Colonic mucosa (tissue), 4 donors: ENCODE measurements at regions not wholly inside any gene's neighbourhood (a gene's known extent, or its start where the extent isn't known, plus 50 kb on each side); places are given as distances from the start of the nearest gene placed in this dataset.
"Not testable (repeated sequence)": the region's sequence is repeated elsewhere in the genome, so short reads cannot be mapped to it uniquely, and the experiment has no call there.

ENCODE experiments used
- DNase-seq: peaks from one replicate; pipeline ENCODE4 v3.0.0-alpha.2; 2020
- H3K27ac ChIP-seq: fragments of 200-600 bp; one replicate; pipeline ENCODE4 v1.8.0; 2021
- H3K27me3 ChIP-seq: fragments of 200-600 bp; one replicate; pipeline ENCODE4 v1.8.0; 2021
- H3K36me3 ChIP-seq: fragments of 200-600 bp; one replicate; pipeline ENCODE4 v1.8.0; 2021
- H3K4me1 ChIP-seq: fragments of 200-600 bp; one replicate; pipeline ENCODE4 v1.8.0; 2021; ENCODE audit warnings: mild to moderate bottlenecking
- H3K4me3 ChIP-seq: fragments of 200-600 bp; one replicate; pipeline ENCODE4 v1.8.0; 2021
- H3K9ac ChIP-seq, 2 donors: one replicate each; pipeline ENCODE4 v1.7.0; 2013; ENCODE audit warnings: control low read depth in 2 of 2, low read depth in 2 of 2, low read length in 2 of 2
- H3K9me3 ChIP-seq: fragments of 200-600 bp; one replicate; pipeline ENCODE4 v1.8.0; 2021
- intact Hi-C: fragments of 100-400 bp; cut with DNase I; formaldehyde crosslinking; loops from one replicate; pipeline ENCODE4 v1.14.1; 2022
- TF ChIP-seq, protein P1 (sequence below): fragments of 200-600 bp; IDR thresholded peaks from one replicate; pipeline ENCODE4 v1.8.0; 2022; ENCODE audit warnings: antibody characterized with exemption, mild to moderate bottlenecking
- donor health status: healthy.
- donor health status: DM: no; HTN: no; CAD: no.
- donor health status: DM: no; HTN: no; CAD: no.

GRCh38 chr5:154598021-154598420 is 120.0 kb upstream of the HAND1 start:
- Histone ChIP-seq H3K4me3 (no peak overlapping the region), H3K27ac (no peak overlapping the region), H3K9ac (no peak overlapping the region), H3K27me3 (no peaks in the 10 kb centered on the region), H3K4me1 (no peaks in the 10 kb centered on the region), H3K9me3 (no peaks in the 10 kb centered on the region), H3K36me3 (no peaks in the 10 kb centered on the region)
- TF ChIP-seq, protein P1, sequence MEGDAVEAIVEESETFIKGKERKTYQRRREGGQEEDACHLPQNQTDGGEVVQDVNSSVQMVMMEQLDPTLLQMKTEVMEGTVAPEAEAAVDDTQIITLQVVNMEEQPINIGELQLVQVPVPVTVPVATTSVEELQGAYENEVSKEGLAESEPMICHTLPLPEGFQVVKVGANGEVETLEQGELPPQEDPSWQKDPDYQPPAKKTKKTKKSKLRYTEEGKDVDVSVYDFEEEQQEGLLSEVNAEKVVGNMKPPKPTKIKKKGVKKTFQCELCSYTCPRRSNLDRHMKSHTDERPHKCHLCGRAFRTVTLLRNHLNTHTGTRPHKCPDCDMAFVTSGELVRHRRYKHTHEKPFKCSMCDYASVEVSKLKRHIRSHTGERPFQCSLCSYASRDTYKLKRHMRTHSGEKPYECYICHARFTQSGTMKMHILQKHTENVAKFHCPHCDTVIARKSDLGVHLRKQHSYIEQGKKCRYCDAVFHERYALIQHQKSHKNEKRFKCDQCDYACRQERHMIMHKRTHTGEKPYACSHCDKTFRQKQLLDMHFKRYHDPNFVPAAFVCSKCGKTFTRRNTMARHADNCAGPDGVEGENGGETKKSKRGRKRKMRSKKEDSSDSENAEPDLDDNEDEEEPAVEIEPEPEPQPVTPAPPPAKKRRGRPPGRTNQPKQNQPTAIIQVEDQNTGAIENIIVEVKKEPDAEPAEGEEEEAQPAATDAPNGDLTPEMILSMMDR = no peak
- intact Hi-C loops = no loop called here
- no peak for DNase-seq

GRCh38 chr5:154596844-154597243 is 118.8 kb upstream of the HAND1 start:
- H3K27ac ChIP-seq, H3K9ac ChIP-seq, intact Hi-C loops, H3K4me3 ChIP-seq, H3K4me1 ChIP-seq, H3K36me3 ChIP-seq, H3K27me3 ChIP-seq, DNase-seq, H3K9me3 ChIP-seq: not testable (repeated sequence)

DNA sequence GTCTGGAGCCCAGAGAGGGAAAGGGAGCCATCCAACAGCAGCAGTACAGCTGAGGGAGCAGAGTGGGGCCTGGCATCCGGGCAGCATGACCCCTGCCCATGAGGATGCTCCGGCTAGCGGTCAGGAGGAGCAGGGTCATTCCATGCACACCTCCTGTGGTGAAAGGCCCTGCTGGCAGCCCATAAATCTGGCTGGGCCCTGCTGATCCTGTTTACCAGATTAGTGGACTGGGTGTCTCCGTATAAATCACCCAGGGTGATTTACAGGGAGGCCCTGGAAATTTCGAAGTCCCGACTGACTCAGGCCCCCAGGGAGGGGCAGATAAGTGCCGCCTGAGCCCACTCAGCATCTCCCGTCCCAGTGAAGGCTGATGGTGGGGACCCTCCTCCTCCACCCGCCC is 117.6 kb upstream of the HAND1 start:
- Histone ChIP-seq H3K4me1 (no peaks in the 10 kb centered on the region), H3K9me3 (no peaks in the 10 kb centered on the region), H3K27me3 (no peaks in the 10 kb centered on the region), H3K36me3 (no peaks in the 10 kb centered on the region), H3K27ac (no peak overlapping the region), H3K4me3 (no peak overlapping the region), H3K9ac (no peak overlapping the region)
- intact Hi-C loops = no loop called here
- TF ChIP-seq, protein P1 = no peak
- DNase-seq = no peak

- TF ChIP-seq, protein P1 = no peak
- H3K4me3 ChIP-seq = no peak overlapping the region
These were observed 115.8 kb upstream of the HAND1 start for GRCh38 chr5:154593796-154594195.

DNA sequence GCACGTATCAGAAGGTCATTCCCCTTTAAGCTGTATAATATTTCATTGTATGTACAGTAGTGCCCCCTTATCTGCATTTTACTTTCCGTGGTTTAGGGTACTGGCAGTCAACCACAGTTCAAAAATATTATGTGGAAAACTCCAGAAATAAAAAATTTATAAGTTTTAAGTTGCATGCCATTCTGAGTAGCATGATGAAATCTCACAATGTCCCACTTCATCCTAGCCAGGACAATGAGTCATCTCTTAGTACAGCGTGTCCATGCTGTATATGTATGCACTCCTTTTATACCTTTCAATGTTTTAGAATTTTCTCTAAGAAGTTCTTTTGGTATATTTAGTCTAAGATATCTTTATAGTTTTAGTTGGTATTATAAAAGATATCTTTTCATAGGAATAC is 115.0 kb upstream of the HAND1 start:
- H3K4me3 ChIP-seq = no peak overlapping the region
- no peaks in the 10 kb centered on the region for H3K9me3 ChIP-seq
- H3K27me3 ChIP-seq = no peaks in the 10 kb centered on the region
- H3K36me3 ChIP-seq = no peaks in the 10 kb centered on the region
- no peak overlapping the region for H3K9ac ChIP-seq
- H3K27ac ChIP-seq = no peak overlapping the region
- no peaks in the 10 kb centered on the region for H3K4me1 ChIP-seq
- intact Hi-C loops = no loop called here
- TF ChIP-seq, protein P1 = no peak
- no peak for DNase-seq

More at GRCh38 chr5:154593796-154594195, 115.8 kb upstream of the HAND1 start:
- intact Hi-C loops = no loop called here
- no peak overlapping the region for H3K9ac ChIP-seq
- H3K4me1 ChIP-seq = no peaks in the 10 kb centered on the region
- no peaks in the 10 kb centered on the region for H3K36me3 ChIP-seq
- H3K27me3 ChIP-seq = no peaks in the 10 kb centered on the region
- no peaks in the 10 kb centered on the region for H3K9me3 ChIP-seq
- no peak overlapping the region for H3K27ac ChIP-seq
- DNase-seq = no peak

DNA sequence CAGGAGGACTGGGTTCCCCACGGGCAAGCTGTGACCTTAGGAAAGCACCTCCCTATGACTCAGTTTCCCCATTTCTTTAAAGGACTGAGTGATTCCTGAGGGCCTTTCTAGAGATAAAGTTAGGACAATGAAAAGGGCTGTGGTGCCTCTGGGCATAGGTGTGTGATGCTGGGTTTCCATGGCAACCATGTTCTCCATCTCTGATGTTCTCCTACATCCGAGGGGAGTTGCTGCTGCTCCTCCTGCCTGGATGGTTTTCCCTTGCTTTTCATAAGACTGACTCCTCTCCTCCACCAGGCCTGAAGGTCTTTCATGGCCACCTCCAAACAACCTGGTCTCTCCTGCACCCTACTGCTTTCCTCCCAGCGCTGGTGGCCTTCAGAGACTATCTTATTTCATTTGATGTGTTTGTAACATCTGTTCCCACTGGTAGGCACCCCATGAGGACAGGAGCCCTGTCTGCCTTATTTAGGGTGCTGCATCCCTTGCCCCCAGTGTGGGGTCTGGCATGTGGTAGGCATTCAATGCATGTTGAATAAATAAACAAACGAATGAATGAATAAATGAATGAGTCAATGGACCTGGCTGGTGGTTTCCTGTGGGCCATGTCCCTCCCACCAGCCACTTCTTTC is 112.2 kb upstream of the HAND1 start:
- Histone ChIP-seq H3K4me3 (no peak overlapping the region), H3K27ac (no peak overlapping the region), H3K9ac (no peak overlapping the region), H3K9me3 (no peaks in the 10 kb centered on the region), H3K36me3 (no peaks in the 10 kb centered on the region), H3K27me3 (no peaks in the 10 kb centered on the region), H3K4me1 (no peaks in the 10 kb centered on the region)
- TF ChIP-seq, protein P1 = no peak
- DNase-seq = no peak
- intact Hi-C loops = no loop called here
